Uterus (tissue), 2 donors: ENCODE measurements at regions not wholly inside any gene's neighbourhood (a gene's known extent, or its start where the extent isn't known, plus 50 kb on each side); places are given as distances from the start of the nearest gene placed in this dataset.

Experiments
- CTCF ChIP-seq, 4 experiments: fragments of 200-600 bp in 2 of 4; fragments of 450-650 bp in 2 of 4; sonication (generic) in 2 of 4; IDR thresholded peaks; one replicate each; pipeline ENCODE4 v1.5.1; 2016 to 2019; ENCODE audit warnings: antibody characterized with exemption in 4 of 4, mild to moderate bottlenecking in 2 of 4, moderate library complexity in 1 of 4
- POLR2A ChIP-seq, 2 donors: fragments of 450-650 bp; IDR thresholded peaks; one replicate each; pipeline ENCODE4 v1.6.1; 2016; ENCODE audit warnings: antibody characterized with exemption in 2 of 2, mild to moderate bottlenecking in 1 of 2, moderate library complexity in 1 of 2

- TF ChIP-seq POLR2A (IDR thresholded peaks at IDR 0.05) (no peak), CTCF (IDR thresholded peaks at IDR 0.05) (no peak)
Observed at GRCh38 chr15:62539236-62539635, 374.2 kb upstream of the C2CD4B start.
